Caco-2 (cell line): ENCODE measurements at regions not wholly inside any gene's neighbourhood (a gene's known extent, or its start where the extent isn't known, plus 50 kb on each side); places are given as distances from the start of the nearest gene placed in this dataset.

ENCODE experiments used
- BruUV-seq: library from RNA; stranded (reverse); fragments of 400-500 nt; replicated peaks from 2 replicates; lab custom pipeline; 2021; lab: Mats Ljungman, UMichigan
- CTCF ChIA-PET: fragments of 300-600 bp; sonication (Branson Sonifier 250); formaldehyde crosslinking; loops from one replicate; lab custom pipeline; 2022; ENCODE audit warnings: antibody characterized with exemption; lab: Charles Lee
- POLR2A ChIA-PET: fragments of 300-600 bp; sonication (Branson Sonifier 250); formaldehyde crosslinking; loops from one replicate; lab custom pipeline; 2022; ENCODE audit warnings: antibody characterized with exemption; lab: Charles Lee
- DNase-seq, 2 experiments: peaks; one replicate each; pipeline versions ENCODE4 v3.0.0 to v3.0.0-alpha.2; 2020 to 2022
- H3K27me3 ChIP-seq: replicated peaks from 2 replicates; pipeline ENCODE4 v1.6.0; 2011; ENCODE audit warnings: low read length; ENCODE audit not compliant: control insufficient read depth, insufficient read depth
- H3K36me3 ChIP-seq: 2 replicates; pipeline ENCODE4 v1.5.1; 2011; ENCODE audit warnings: low read length; ENCODE audit not compliant: control insufficient read depth, insufficient read depth
- H3K4me1 ChIP-seq: fragments of 250-450 bp; sonication (Bioruptor Pico); 2 replicates; pipeline ENCODE4 v1.5.1; 2020; ENCODE audit warnings: mild to moderate bottlenecking
- H3K4me3 ChIP-seq: 2 replicates; pipeline ENCODE4 v1.5.1; 2011; ENCODE audit warnings: low read depth, mild to moderate bottlenecking, control low read depth, low read length
- H3K9me3 ChIP-seq: fragments of 250-450 bp; sonication (Bioruptor Pico); 2 replicates; pipeline ENCODE4 v1.5.1; 2020; ENCODE audit warnings: mild to moderate bottlenecking, moderate library complexity
- H3K27ac Mint-ChIP-seq: one replicate; pipeline ENCODE4 v1.8.0; 2022; ENCODE audit warnings: mixed read lengths; ENCODE audit not compliant: unreplicated experiment
- H3K27me3 Mint-ChIP-seq: one replicate; pipeline ENCODE4 v1.8.0; 2022; ENCODE audit warnings: mixed read lengths; ENCODE audit not compliant: insufficient read depth, unreplicated experiment
- H3K36me3 Mint-ChIP-seq: one replicate; pipeline ENCODE4 v1.8.0; 2022; ENCODE audit warnings: mild to moderate bottlenecking, mixed read lengths; ENCODE audit not compliant: insufficient read depth, unreplicated experiment
- H3K4me1 Mint-ChIP-seq: one replicate; pipeline ENCODE4 v1.8.0; 2022; ENCODE audit warnings: low read depth, mixed read lengths; ENCODE audit not compliant: unreplicated experiment
- H3K4me3 Mint-ChIP-seq: one replicate; pipeline ENCODE4 v1.8.0; 2022; ENCODE audit warnings: mild to moderate bottlenecking, moderate library complexity, mixed read lengths; ENCODE audit not compliant: unreplicated experiment
- H3K9me3 Mint-ChIP-seq: one replicate; pipeline ENCODE4 v1.8.0; 2022; ENCODE audit warnings: mixed read lengths; ENCODE audit not compliant: unreplicated experiment
- CTCF ChIP-seq, 2 experiments: fragments of 200-600 bp in 1 of 2; IDR thresholded peaks; 1 replicate in 1 of 2; 2 replicates in 1 of 2; pipeline versions ENCODE4 v1.5.1 to v1.8.0; 2011 to 2022; ENCODE audit warnings: antibody characterized with exemption in 1 of 2, control low read depth in 1 of 2, inconsistent platforms in 1 of 2, low read depth in 1 of 2, low read length in 1 of 2, mild to moderate bottlenecking in 1 of 2, moderate library complexity in 1 of 2; ENCODE audit not compliant: insufficient read depth in 1 of 2, severe bottlenecking in 1 of 2, unreplicated experiment in 1 of 2
- intact Hi-C: fragments of 100-400 bp; cut with micrococcal nuclease; formaldehyde crosslinking; loops from one replicate; pipeline ENCODE4 v1.10.0; 2022; ENCODE audit not compliant: unreplicated experiment

- no peak for TF ChIP-seq CTCF (IDR thresholded peaks at IDR 0.05; ENCODE audit: insufficient read depth in 1 of 2, low read depth in 1 of 2, low read length in 1 of 2, severe bottlenecking in 1 of 2, unreplicated experiment in 1 of 2)
- no peak for DNase-seq
- no peaks in the 10 kb centered on the region for H3K27me3 ChIP-seq
- intact Hi-C loops: no loop called here
- H3K4me1 ChIP-seq: no peaks in the 10 kb centered on the region
- no TSS peak for BruUV-seq
- no peaks in the 10 kb centered on the region for H3K36me3 Mint-ChIP-seq
- no peak overlapping the region for H3K4me3 ChIP-seq
- H3K9me3 ChIP-seq: no peaks in the 10 kb centered on the region
- ChIA-PET POLR2A (no interaction called here), CTCF (no interaction called here)
- H3K27me3 Mint-ChIP-seq: no peaks in the 10 kb centered on the region
- no peaks in the 10 kb centered on the region for H3K9me3 Mint-ChIP-seq
- no peak overlapping the region for H3K27ac Mint-ChIP-seq
- H3K4me1 Mint-ChIP-seq: no peaks in the 10 kb centered on the region
- H3K4me3 Mint-ChIP-seq: no peak overlapping the region
- no peaks in the 10 kb centered on the region for H3K36me3 ChIP-seq
Measured at GRCh38 chr4:27887646-27888045, 1027.0 kb downstream of the STIM2 start.

- no peaks in the 10 kb centered on the region for H3K9me3 Mint-ChIP-seq
- DNase-seq: no peak
- H3K4me1 ChIP-seq: no peaks in the 10 kb centered on the region
- POLR2A ChIA-PET: no interaction called here
- no peak overlapping the region for H3K27ac Mint-ChIP-seq
- no peaks in the 10 kb centered on the region for H3K36me3 Mint-ChIP-seq
- no peaks in the 10 kb centered on the region for H3K27me3 Mint-ChIP-seq
- intact Hi-C loops: no loop called here
- no peak overlapping the region for H3K4me3 Mint-ChIP-seq
- no peaks in the 10 kb centered on the region for H3K27me3 ChIP-seq
- CTCF ChIA-PET: no interaction called here
- H3K4me1 Mint-ChIP-seq: no peaks in the 10 kb centered on the region
- no peak for TF ChIP-seq CTCF (IDR thresholded peaks at IDR 0.05; ENCODE audit: insufficient read depth in 1 of 2, low read depth in 1 of 2, low read length in 1 of 2, severe bottlenecking in 1 of 2, unreplicated experiment in 1 of 2)
- no peaks in the 10 kb centered on the region for H3K9me3 ChIP-seq
- no peaks in the 10 kb centered on the region for H3K36me3 ChIP-seq
- H3K4me3 ChIP-seq: no peak overlapping the region
- BruUV-seq: no TSS peak
Measured at GRCh38 chr4:27888505-27888904, 1027.9 kb downstream of the STIM2 start.

- BruUV-seq: no TSS peak
- Histone ChIP-seq H3K4me1 (no peaks in the 10 kb centered on the region), H3K27me3 (no peaks in the 10 kb centered on the region), H3K9me3 (no peaks in the 10 kb centered on the region), H3K36me3 (no peaks in the 10 kb centered on the region), H3K4me3 (no peak overlapping the region)
- ChIA-PET POLR2A (no interaction called here), CTCF (no interaction called here)
- H3K9me3 Mint-ChIP-seq: no peaks in the 10 kb centered on the region
- no peak for TF ChIP-seq CTCF (IDR thresholded peaks at IDR 0.05; ENCODE audit: insufficient read depth in 1 of 2, low read depth in 1 of 2, low read length in 1 of 2, severe bottlenecking in 1 of 2, unreplicated experiment in 1 of 2)
- H3K4me1 Mint-ChIP-seq: no peaks in the 10 kb centered on the region
- intact Hi-C loops: no loop called here
- DNase-seq: no peak
- H3K4me3 Mint-ChIP-seq: no peak overlapping the region
- H3K27me3 Mint-ChIP-seq: no peaks in the 10 kb centered on the region
- no peak overlapping the region for H3K27ac Mint-ChIP-seq
- H3K36me3 Mint-ChIP-seq: no peaks in the 10 kb centered on the region
Measured at GRCh38 chr4:27894951-27895350, 1034.3 kb downstream of the STIM2 start.
